HG02588 (cell line): ENCODE measurements at regions not wholly inside any gene's neighbourhood (a gene's known extent, or its start where the extent isn't known, plus 50 kb on each side); places are given as distances from the start of the nearest gene placed in this dataset.
A peak's percentile ranks its signal among the peaks of the same experiment; 100 is the strongest.
"Not testable (repeated sequence)": the region's sequence is repeated elsewhere in the genome, so short reads cannot be mapped to it uniquely, and the experiment has no call there.

ENCODE experiments used
- ATAC-seq: cut with Tn5 transposase; IDR thresholded peaks from one replicate; pipeline ENCODE4 v1.9.1; 2021; ENCODE audit warnings: mild to moderate bottlenecking, moderate library complexity; ENCODE audit not compliant: unreplicated experiment

GRCh38 chr5:152118676-152119470 is 194.2 kb upstream of the GLRA1 start:
- no peak for ATAC-seq

GRCh38 chr5:152116934-152117333 is 192.3 kb upstream of the GLRA1 start:
- no peak for ATAC-seq

GRCh38 chr5:152113401-152113800 is 188.8 kb upstream of the GLRA1 start:
- ATAC-seq: no peak

- ATAC-seq: no peak
Observed at GRCh38 chr5:152107220-152107619, 182.6 kb upstream of the GLRA1 start.

- ATAC-seq: no peak
Observed at GRCh38 chr5:152106571-152106970, 181.9 kb upstream of the GLRA1 start.

- no peak for ATAC-seq
Observed at GRCh38 chr5:152105085-152105484, 180.4 kb upstream of the GLRA1 start.

- no peak for ATAC-seq
Observed at GRCh38 chr5:152104211-152104610, 179.6 kb upstream of the GLRA1 start.

- ATAC-seq: not testable (repeated sequence)
Observed at GRCh38 chr5:152102908-152103307, 178.3 kb upstream of the GLRA1 start.

GRCh38 chr5:152102057-152102456 is 177.4 kb upstream of the GLRA1 start:
- ATAC-seq: no peak

GRCh38 chr5:152100462-152100861 is 175.8 kb upstream of the GLRA1 start:
- ATAC-seq: no peak

- ATAC-seq: peak; percentile 46
Observed at GRCh38 chr5:152097128-152097527, 172.5 kb upstream of the GLRA1 start.

- ATAC-seq: no peak
Observed at GRCh38 chr5:152094716-152095115, 170.1 kb upstream of the GLRA1 start.

- no peak for ATAC-seq
Observed at GRCh38 chr5:152094060-152094459, 169.4 kb upstream of the GLRA1 start.

- no peak for ATAC-seq
Observed at GRCh38 chr5:152092580-152092979, 167.9 kb upstream of the GLRA1 start.

- ATAC-seq: no peak
Observed at GRCh38 chr5:152089644-152090043, 165.0 kb upstream of the GLRA1 start.

- no peak for ATAC-seq
Observed at GRCh38 chr5:152086668-152087067, 162.0 kb upstream of the GLRA1 start.

- ATAC-seq: no peak
Observed at GRCh38 chr5:152084476-152084875, 159.8 kb upstream of the GLRA1 start.

- no peak for ATAC-seq
Observed at GRCh38 chr5:152083231-152083630, 158.6 kb upstream of the GLRA1 start.

- no peak for ATAC-seq
Observed at GRCh38 chr5:152072091-152072490, 147.4 kb upstream of the GLRA1 start.

- ATAC-seq: no peak
Observed at GRCh38 chr5:152070591-152070990, 145.9 kb upstream of the GLRA1 start.

- no peak for ATAC-seq
Observed at GRCh38 chr5:152066784-152067183, 142.1 kb upstream of the GLRA1 start.

- ATAC-seq: no peak
Observed at GRCh38 chr5:152063004-152063403, 138.4 kb upstream of the GLRA1 start.

GRCh38 chr5:152061095-152061494 is 136.4 kb upstream of the GLRA1 start:
- ATAC-seq: no peak
